HL-60 (cell line): ENCODE measurements at regions not wholly inside any gene's neighbourhood (a gene's known extent, or its start where the extent isn't known, plus 50 kb on each side); places are given as distances from the start of the nearest gene placed in this dataset.

ENCODE experiments used
- DNase-seq, 2 experiments: peaks; one replicate each; pipeline ENCODE4 v3.0.0-alpha.2; 2010 to 2020; ENCODE audit warnings: low read depth in 1 of 2, low spot score in 1 of 2
- H3K27ac ChIP-seq: fragments of 250-450 bp; sonication (Bioruptor Pico); replicated peaks from 2 replicates; pipeline ENCODE4 v1.5.1; 2020; ENCODE audit warnings: mild to moderate bottlenecking, moderate library complexity
- H3K27me3 ChIP-seq: fragments of 250-450 bp; sonication (Bioruptor Pico); 2 replicates; pipeline ENCODE4 v1.5.1; 2021; ENCODE audit warnings: mild to moderate bottlenecking, moderate library complexity; ENCODE audit not compliant: insufficient read depth, poor library complexity, severe bottlenecking
- H3K4me3 ChIP-seq: replicated peaks from 2 replicates; pipeline ENCODE4 v1.5.1; 2011; ENCODE audit warnings: mild to moderate bottlenecking, control low read depth, low read length; ENCODE audit not compliant: insufficient read depth
- CTCF ChIP-seq: IDR thresholded peaks from one replicate; pipeline ENCODE4 v1.5.1; 2011; ENCODE audit warnings: low read length, control low read depth, inconsistent platforms; ENCODE audit not compliant: insufficient read depth
- GABPA ChIP-seq: IDR thresholded peaks from 2 replicates; pipeline ENCODE4 v1.6.1; 2012; ENCODE audit warnings: low read depth
- POLR2AphosphoS5 ChIP-seq: IDR thresholded peaks from 2 replicates; pipeline ENCODE4 v1.6.1; 2012; ENCODE audit warnings: low read depth
- REST ChIP-seq: IDR thresholded peaks from 2 replicates; pipeline ENCODE4 v1.6.1; 2012; ENCODE audit warnings: low read depth; ENCODE audit not compliant: insufficient replicate concordance
- SPI1 ChIP-seq: IDR thresholded peaks from 2 replicates; pipeline ENCODE4 v1.6.1; 2012; ENCODE audit warnings: low read depth, mild to moderate bottlenecking, borderline replicate concordance

- TF ChIP-seq GABPA (no peak), REST (no peak), SPI1 (no peak), CTCF (no peak), POLR2AphosphoS5 (no peak)
- no peak for DNase-seq
- Histone ChIP-seq H3K4me3 (no peak overlapping the region), H3K27me3 (no peaks in the 10 kb centered on the region), H3K27ac (no peak overlapping the region)
Measured at GRCh38 chr1:36579039-36579438, 96.3 kb upstream of the CSF3R start.

GRCh38 chr1:36576551-36577110 is 93.9 kb upstream of the CSF3R start:
- Histone ChIP-seq H3K4me3 (no peak overlapping the region), H3K27ac (no peak overlapping the region), H3K27me3 (no peaks in the 10 kb centered on the region)
- TF ChIP-seq SPI1: no peak
- no peak for TF ChIP-seq POLR2AphosphoS5
- no peak for DNase-seq

- Histone ChIP-seq H3K27me3 (no peaks in the 10 kb centered on the region), H3K27ac (no peak overlapping the region), H3K4me3 (no peak overlapping the region)
- TF ChIP-seq CTCF (peak; percentile 88), SPI1 (no peak)
- peak in 1 of 2 experiments; percentile 38 for DNase-seq
Measured at GRCh38 chr1:36576118-36576517, 93.4 kb upstream of the CSF3R start.

GRCh38 chr1:36573445-36573844 is 90.7 kb upstream of the CSF3R start:
- TF ChIP-seq POLR2AphosphoS5 (no peak), SPI1 (no peak), REST (no peak), GABPA (no peak), CTCF (no peak)
- Histone ChIP-seq H3K27ac (no peak overlapping the region), H3K4me3 (no peak overlapping the region), H3K27me3 (no peaks in the 10 kb centered on the region)
- no peak for DNase-seq
